Esophagus squamous epithelium (tissue), 4 donors: ENCODE measurements at regions not wholly inside any gene's neighbourhood (a gene's known extent, or its start where the extent isn't known, plus 50 kb on each side); places are given as distances from the start of the nearest gene placed in this dataset.

Experiments used
- POLR2A ChIP-seq, 4 donors: fragments of 450-650 bp; IDR thresholded peaks; one replicate each; pipeline ENCODE4 v1.6.1; 2017; ENCODE audit warnings: antibody characterized with exemption in 4 of 4, mild to moderate bottlenecking in 4 of 4, moderate library complexity in 3 of 4
- TF ChIP-seq, protein P1 (sequence below), 6 experiments: fragments of 450-650 bp in 4 of 6; fragments of 200-600 bp in 2 of 6; sonication (generic) in 2 of 6; IDR thresholded peaks; one replicate each; pipeline ENCODE4 v1.5.1; 2016 to 2019; ENCODE audit warnings: antibody characterized with exemption in 6 of 6, mild to moderate bottlenecking in 4 of 6, moderate library complexity in 4 of 6

DNA sequence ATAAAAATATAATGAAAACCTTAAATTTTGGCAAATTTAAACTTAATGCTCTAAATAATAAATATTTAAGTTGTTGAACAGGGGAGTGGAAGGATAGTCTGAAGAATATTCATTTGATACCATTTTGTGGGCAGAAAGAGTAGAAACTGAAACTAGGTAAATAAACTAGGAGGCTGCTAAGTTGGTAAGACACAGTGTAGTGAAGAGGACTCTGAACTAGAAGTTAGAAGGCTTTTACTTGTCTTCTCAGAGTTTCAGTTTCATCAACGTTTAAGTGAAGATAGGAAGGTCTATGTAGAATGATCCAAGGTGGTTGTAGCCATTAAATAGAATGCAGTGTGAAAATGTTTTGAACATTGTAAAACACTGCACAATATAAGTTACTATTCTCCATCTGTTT is 516.9 kb downstream of the AMY1C start:
- TF ChIP-seq, protein P1, sequence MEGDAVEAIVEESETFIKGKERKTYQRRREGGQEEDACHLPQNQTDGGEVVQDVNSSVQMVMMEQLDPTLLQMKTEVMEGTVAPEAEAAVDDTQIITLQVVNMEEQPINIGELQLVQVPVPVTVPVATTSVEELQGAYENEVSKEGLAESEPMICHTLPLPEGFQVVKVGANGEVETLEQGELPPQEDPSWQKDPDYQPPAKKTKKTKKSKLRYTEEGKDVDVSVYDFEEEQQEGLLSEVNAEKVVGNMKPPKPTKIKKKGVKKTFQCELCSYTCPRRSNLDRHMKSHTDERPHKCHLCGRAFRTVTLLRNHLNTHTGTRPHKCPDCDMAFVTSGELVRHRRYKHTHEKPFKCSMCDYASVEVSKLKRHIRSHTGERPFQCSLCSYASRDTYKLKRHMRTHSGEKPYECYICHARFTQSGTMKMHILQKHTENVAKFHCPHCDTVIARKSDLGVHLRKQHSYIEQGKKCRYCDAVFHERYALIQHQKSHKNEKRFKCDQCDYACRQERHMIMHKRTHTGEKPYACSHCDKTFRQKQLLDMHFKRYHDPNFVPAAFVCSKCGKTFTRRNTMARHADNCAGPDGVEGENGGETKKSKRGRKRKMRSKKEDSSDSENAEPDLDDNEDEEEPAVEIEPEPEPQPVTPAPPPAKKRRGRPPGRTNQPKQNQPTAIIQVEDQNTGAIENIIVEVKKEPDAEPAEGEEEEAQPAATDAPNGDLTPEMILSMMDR (IDR thresholded peaks at IDR 0.05) = no peak
- TF ChIP-seq POLR2A (IDR thresholded peaks at IDR 0.05) = no peak
